ENCODE measurements at regions not wholly inside any gene's neighbourhood (a gene's known extent, or its start where the extent isn't known, plus 50 kb on each side); places are given as distances from the start of the nearest gene placed in this dataset.

DNA sequence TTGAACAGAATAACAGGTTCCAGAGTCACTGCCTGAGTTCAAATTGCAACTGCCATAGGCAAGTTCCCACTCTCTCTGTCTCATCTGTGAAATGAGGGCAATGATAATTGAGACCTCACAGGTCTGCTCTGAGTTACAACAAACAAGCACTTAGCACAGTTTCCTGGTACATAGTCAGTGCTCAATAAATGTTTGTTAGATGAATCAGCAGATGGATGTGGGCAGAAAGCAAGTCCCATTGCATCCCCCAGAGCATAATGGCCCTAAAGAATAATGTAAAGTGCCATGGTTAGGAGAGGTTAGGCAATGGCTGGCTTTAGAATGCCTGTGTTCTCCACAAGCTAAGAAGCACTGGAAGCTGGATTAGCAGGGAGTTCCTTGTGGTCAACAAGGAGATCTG, 136.5 kb upstream of the LARP1 start:
- intact Hi-C loops (cut with DNase I): no loop called here
- no peak for FAIRE-seq
- Histone ChIP-seq H3K4me3 (ENCODE audit: low read length in 3 of 3) (no peak overlapping the region), H3K27ac (ENCODE audit: low read depth in 2 of 2, low read length in 2 of 2) (no peak overlapping the region), H3K27me3 (ENCODE audit: control insufficient read depth, insufficient read depth, low read length) (peaks cover 2% of the 10 kb centered on the region), H3K4me1 (ENCODE audit: control insufficient read depth in 2 of 3, insufficient read depth in 2 of 3, low read depth in 1 of 3, low read length in 3 of 3) (no peaks in the 10 kb centered on the region), H3K9ac (ENCODE audit: low read length in 3 of 3) (no peak overlapping the region), H3K36me3 (ENCODE audit: control insufficient read depth in 2 of 3, insufficient read depth in 3 of 3, low read length in 3 of 3) (no peaks in the 10 kb centered on the region), H3K9me3 (ENCODE audit: control insufficient read depth in 2 of 3, insufficient read depth in 1 of 3, low read length in 3 of 3) (no peaks in the 10 kb centered on the region)
- DNase-seq: no peak
- TF ChIP-seq, protein P1, sequence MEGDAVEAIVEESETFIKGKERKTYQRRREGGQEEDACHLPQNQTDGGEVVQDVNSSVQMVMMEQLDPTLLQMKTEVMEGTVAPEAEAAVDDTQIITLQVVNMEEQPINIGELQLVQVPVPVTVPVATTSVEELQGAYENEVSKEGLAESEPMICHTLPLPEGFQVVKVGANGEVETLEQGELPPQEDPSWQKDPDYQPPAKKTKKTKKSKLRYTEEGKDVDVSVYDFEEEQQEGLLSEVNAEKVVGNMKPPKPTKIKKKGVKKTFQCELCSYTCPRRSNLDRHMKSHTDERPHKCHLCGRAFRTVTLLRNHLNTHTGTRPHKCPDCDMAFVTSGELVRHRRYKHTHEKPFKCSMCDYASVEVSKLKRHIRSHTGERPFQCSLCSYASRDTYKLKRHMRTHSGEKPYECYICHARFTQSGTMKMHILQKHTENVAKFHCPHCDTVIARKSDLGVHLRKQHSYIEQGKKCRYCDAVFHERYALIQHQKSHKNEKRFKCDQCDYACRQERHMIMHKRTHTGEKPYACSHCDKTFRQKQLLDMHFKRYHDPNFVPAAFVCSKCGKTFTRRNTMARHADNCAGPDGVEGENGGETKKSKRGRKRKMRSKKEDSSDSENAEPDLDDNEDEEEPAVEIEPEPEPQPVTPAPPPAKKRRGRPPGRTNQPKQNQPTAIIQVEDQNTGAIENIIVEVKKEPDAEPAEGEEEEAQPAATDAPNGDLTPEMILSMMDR (IDR thresholded peaks at IDR 0.05; ENCODE audit: borderline replicate concordance, extremely low read depth, insufficient read depth): no peak

DNA sequence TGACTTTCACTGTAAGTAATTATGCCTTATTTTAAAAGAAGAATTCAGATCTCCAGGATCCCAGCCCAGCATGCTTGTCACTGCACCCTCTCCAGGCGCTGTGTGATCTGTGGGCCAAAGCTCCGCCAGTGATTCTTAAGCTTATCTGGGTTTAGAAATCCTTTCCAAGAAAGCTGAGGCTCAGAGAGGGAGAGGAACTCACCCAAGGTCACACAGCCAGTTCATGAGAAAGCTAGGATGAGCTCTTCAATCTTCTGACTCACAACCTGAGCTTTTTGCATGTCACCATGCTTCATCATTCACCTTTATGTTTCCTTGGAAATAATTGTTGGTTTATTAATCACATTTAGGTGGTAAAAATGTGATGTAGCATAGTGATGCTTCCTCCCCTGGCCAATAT, 136.6 kb upstream of the HAND1 start:
- DNase-seq (no peak), FAIRE-seq (no peak)
- H3K36me3 ChIP-seq (ENCODE audit: control insufficient read depth in 2 of 3, insufficient read depth in 3 of 3, low read length in 3 of 3): no peaks in the 10 kb centered on the region
- H3K27ac ChIP-seq (ENCODE audit: low read depth in 2 of 2, low read length in 2 of 2): no peak overlapping the region
- no peak overlapping the region for H3K4me3 ChIP-seq (ENCODE audit: low read length in 3 of 3)
- peaks cover 0 to 9% (median 0%) of the 10 kb centered on the region in 3 donors for H3K4me1 ChIP-seq (ENCODE audit: control insufficient read depth in 2 of 3, insufficient read depth in 2 of 3, low read depth in 1 of 3, low read length in 3 of 3)
- intact Hi-C loops (cut with DNase I): no loop called here
- no peak overlapping the region for H3K9ac ChIP-seq (ENCODE audit: low read length in 3 of 3)
- H3K27me3 ChIP-seq (ENCODE audit: control insufficient read depth, insufficient read depth, low read length): peaks cover 22% of the 10 kb centered on the region
- TF ChIP-seq, protein P1 (IDR thresholded peaks at IDR 0.05; ENCODE audit: borderline replicate concordance, extremely low read depth, insufficient read depth): no peak
- H3K9me3 ChIP-seq (ENCODE audit: control insufficient read depth in 2 of 3, insufficient read depth in 1 of 3, low read length in 3 of 3): no peaks in the 10 kb centered on the region

DNA sequence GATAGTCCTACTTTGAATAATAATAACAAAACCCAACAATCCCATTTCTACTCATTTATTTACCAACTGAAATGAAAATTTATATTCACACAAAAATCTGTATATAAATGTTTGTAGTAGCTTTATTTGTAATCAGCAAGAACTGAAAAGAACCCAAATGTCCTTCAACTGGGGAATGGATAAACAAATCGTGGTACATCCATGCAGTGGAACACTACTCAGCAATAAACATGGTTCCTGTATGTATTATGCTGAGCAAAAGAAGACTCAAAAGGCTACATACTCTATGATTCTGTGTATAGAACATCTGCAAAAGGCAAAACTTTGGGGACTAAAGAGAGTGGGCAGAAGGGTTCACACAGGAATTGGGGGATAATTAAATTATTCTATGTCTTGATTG, 136.1 kb upstream of the HAND1 start:
- intact Hi-C loops (cut with DNase I): no loop called here
- Histone ChIP-seq H3K4me3 (ENCODE audit: low read length in 3 of 3) (no peak overlapping the region), H3K4me1 (ENCODE audit: control insufficient read depth in 2 of 3, insufficient read depth in 2 of 3, low read depth in 1 of 3, low read length in 3 of 3) (peaks cover 0 to 9% (median 0%) of the 10 kb centered on the region in 3 donors), H3K27ac (ENCODE audit: low read depth in 2 of 2, low read length in 2 of 2) (no peak overlapping the region), H3K36me3 (ENCODE audit: control insufficient read depth in 2 of 3, insufficient read depth in 3 of 3, low read length in 3 of 3) (no peaks in the 10 kb centered on the region), H3K27me3 (ENCODE audit: control insufficient read depth, insufficient read depth, low read length) (peaks cover 26% of the 10 kb centered on the region), H3K9ac (ENCODE audit: low read length in 3 of 3) (no peak overlapping the region), H3K9me3 (ENCODE audit: control insufficient read depth in 2 of 3, insufficient read depth in 1 of 3, low read length in 3 of 3) (no peaks in the 10 kb centered on the region)
- no peak for DNase-seq
- no peak for FAIRE-seq
- TF ChIP-seq, protein P1 (IDR thresholded peaks at IDR 0.05; ENCODE audit: borderline replicate concordance, extremely low read depth, insufficient read depth): no peak

DNA sequence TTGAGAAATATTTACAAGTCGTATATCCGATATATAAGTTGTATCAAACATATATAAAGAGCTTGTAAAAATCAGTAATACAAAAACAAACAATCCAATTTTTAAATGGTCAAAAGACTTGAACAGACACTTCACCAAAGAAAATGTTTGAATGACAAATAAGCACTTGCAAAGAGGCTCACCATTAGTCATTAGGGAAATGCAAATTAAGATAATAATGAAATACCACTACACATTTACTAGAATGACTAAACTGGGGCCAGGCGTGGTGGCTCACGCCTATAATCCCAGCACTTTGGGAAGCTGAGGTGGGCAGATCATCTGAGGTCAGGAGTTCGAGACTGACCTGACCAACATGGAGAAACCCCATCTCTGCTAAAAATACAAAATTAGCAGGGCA, 134.6 kb upstream of the HAND1 start:
- Histone ChIP-seq H3K4me1 (ENCODE audit: control insufficient read depth in 2 of 3, insufficient read depth in 2 of 3, low read depth in 1 of 3, low read length in 3 of 3) (peaks cover 0 to 9% (median 0%) of the 10 kb centered on the region in 3 donors), H3K9me3 (ENCODE audit: control insufficient read depth in 2 of 3, insufficient read depth in 1 of 3, low read length in 3 of 3) (no peaks in the 10 kb centered on the region), H3K36me3 (ENCODE audit: control insufficient read depth in 2 of 3, insufficient read depth in 3 of 3, low read length in 3 of 3) (no peaks in the 10 kb centered on the region), H3K27ac (ENCODE audit: low read depth in 2 of 2, low read length in 2 of 2) (no peak overlapping the region), H3K9ac (ENCODE audit: low read length in 3 of 3) (no peak overlapping the region), H3K4me3 (ENCODE audit: low read length in 3 of 3) (no peak overlapping the region), H3K27me3 (ENCODE audit: control insufficient read depth, insufficient read depth, low read length) (peaks cover 26% of the 10 kb centered on the region)
- no peak for FAIRE-seq
- DNase-seq: no peak
- TF ChIP-seq, protein P1 (IDR thresholded peaks at IDR 0.05; ENCODE audit: borderline replicate concordance, extremely low read depth, insufficient read depth): no peak
- intact Hi-C loops (cut with DNase I): no loop called here
